Endothelial cell of umbilical vein (primary cell): ENCODE measurements at regions not wholly inside any gene's neighbourhood (a gene's known extent, or its start where the extent isn't known, plus 50 kb on each side); places are given as distances from the start of the nearest gene placed in this dataset.

Source experiments
- BruUV-seq: library from RNA; stranded (reverse); fragments of 400-500 nt; replicated peaks from 2 replicates; lab custom pipeline; 2021; lab: Mats Ljungman, UMichigan
- CTCF ChIA-PET: fragments of 300-600, 350-600 bp; sonication (Branson Sonifier 250); formaldehyde crosslinking; loops from one replicate; lab custom pipeline; 2021; ENCODE audit warnings: antibody characterized with exemption, inconsistent platforms; lab: Charles Lee
- POLR2A ChIA-PET: fragments of 300-600, 350-600 bp; sonication (Branson Sonifier 250); formaldehyde crosslinking; loops from one replicate; lab custom pipeline; 2021; ENCODE audit warnings: antibody characterized with exemption, inconsistent platforms; lab: Charles Lee
- DNase-seq: peaks from one replicate; pipeline ENCODE4 v3.0.0-alpha.2; 2011; ENCODE audit warnings: low read depth, low spot score
- FAIRE-seq: peaks from 2 replicates; lab custom pipeline; 2011; peaks lifted over from hg19 to GRCh38; lab: Jason Lieb, UNC
- H2AFZ ChIP-seq: 2 replicates; pipeline ENCODE4 v1.6.0; 2012; ENCODE audit warnings: low read depth, low read length, control low read depth, inconsistent platforms
- H3K27ac ChIP-seq: 2 replicates; pipeline ENCODE4 v1.5.1; 2011; ENCODE audit warnings: low read depth, mild to moderate bottlenecking, control low read depth, low read length, moderate library complexity; ENCODE audit not compliant: insufficient read depth
- H3K27me3 ChIP-seq, 2 experiments: 2 replicates each; pipeline versions ENCODE4 v1.6.0 to v1.6.1; 2011; ENCODE audit warnings: low read length in 2 of 2, mixed read lengths in 1 of 2; ENCODE audit not compliant: control insufficient read depth in 2 of 2, insufficient read depth in 2 of 2
- H3K36me3 ChIP-seq, 2 experiments: 2 replicates in 1 of 2; 3 replicates in 1 of 2; pipeline ENCODE4 v1.5.1; 2011; ENCODE audit warnings: low read length in 2 of 2, mild to moderate bottlenecking in 1 of 2, moderate library complexity in 1 of 2; ENCODE audit not compliant: control insufficient read depth in 2 of 2, insufficient read depth in 2 of 2; ENCODE audit errors: extremely low read depth in 1 of 2
- H3K4me1 ChIP-seq: 3 replicates; pipeline ENCODE4 v1.5.1; 2011; ENCODE audit warnings: mild to moderate bottlenecking, low read length; ENCODE audit not compliant: control insufficient read depth, insufficient read depth; ENCODE audit errors: extremely low read depth
- H3K4me2 ChIP-seq: 2 replicates; pipeline ENCODE4 v1.6.1; 2011; ENCODE audit warnings: low read length, control low read depth, mixed read lengths; ENCODE audit not compliant: insufficient read depth
- H3K4me3 ChIP-seq, 3 experiments: fragments of 200-600 bp in 1 of 3; sonication (generic), shearing (Covaris generic) in 1 of 3; replicated peaks in 1 of 3; 2 replicates each; pipeline ENCODE4 v1.5.1; 2011 to 2016; ENCODE audit warnings: control low read depth in 3 of 3, low read length in 3 of 3, mild to moderate bottlenecking in 2 of 3, inconsistent platforms in 1 of 3, low read depth in 1 of 3, moderate library complexity in 1 of 3; ENCODE audit not compliant: insufficient read depth in 1 of 3
- H3K79me2 ChIP-seq: 2 replicates; pipeline ENCODE4 v1.6.0; 2012; ENCODE audit warnings: low read length, inconsistent platforms; ENCODE audit not compliant: control insufficient read depth, insufficient read depth
- H3K9ac ChIP-seq: replicated peaks from 2 replicates; pipeline ENCODE3; 2011; ENCODE audit warnings: low read length, control low read depth; ENCODE audit not compliant: insufficient read depth; ENCODE audit errors: extremely low read depth
- H3K9me1 ChIP-seq: replicated peaks from 3 replicates; pipeline ENCODE4 v1.6.0; 2011; ENCODE audit warnings: mild to moderate bottlenecking, low read length; ENCODE audit not compliant: control insufficient read depth, insufficient read depth; ENCODE audit errors: extremely low read depth
- H3K9me3 ChIP-seq: replicated peaks from 2 replicates; pipeline ENCODE4 v1.5.1; 2012; ENCODE audit warnings: low read length, inconsistent platforms; ENCODE audit not compliant: control insufficient read depth, insufficient read depth
- H4K20me1 ChIP-seq: replicated peaks from 2 replicates; pipeline ENCODE3; 2011; ENCODE audit warnings: mild to moderate bottlenecking, low read length; ENCODE audit not compliant: control insufficient read depth, insufficient read depth; ENCODE audit errors: extremely low read depth
- EZH2 ChIP-seq: IDR thresholded peaks from 2 replicates; pipeline ENCODE4 v1.6.1; 2012; ENCODE audit warnings: borderline replicate concordance, low read depth, mild to moderate bottlenecking, moderate library complexity, low read length, inconsistent platforms; ENCODE audit not compliant: severe bottlenecking
- FOS ChIP-seq: IDR thresholded peaks from 2 replicates; pipeline ENCODE4 v1.6.1; 2011; ENCODE audit warnings: mild to moderate bottlenecking, low read length, moderate library complexity, borderline replicate concordance; ENCODE audit not compliant: insufficient read depth
- GATA2 ChIP-seq: IDR thresholded peaks from 2 replicates; pipeline ENCODE4 v1.7.0; 2011; ENCODE audit warnings: low read depth, mild to moderate bottlenecking, moderate library complexity, mixed read lengths, low read length; ENCODE audit not compliant: insufficient read length, insufficient read depth
- JUN ChIP-seq: IDR thresholded peaks from 2 replicates; pipeline ENCODE4 v1.6.1; 2011; ENCODE audit warnings: borderline replicate concordance, low read depth; ENCODE audit not compliant: insufficient read length, insufficient read depth
- MYC ChIP-seq: IDR thresholded peaks from one replicate; pipeline ENCODE4 v1.6.1; 2011; ENCODE audit warnings: mild to moderate bottlenecking, low read depth, low read length
- POLR2A ChIP-seq: IDR thresholded peaks from 2 replicates; pipeline ENCODE4 v1.6.1; 2012; ENCODE audit warnings: low read depth, mild to moderate bottlenecking, control low read depth, low read length
- POLR2AphosphoS5 ChIP-seq: IDR thresholded peaks from 2 replicates; pipeline ENCODE4 v1.6.1; 2012; ENCODE audit warnings: low read depth, mild to moderate bottlenecking, control low read depth, low read length, moderate library complexity; ENCODE audit not compliant: insufficient read depth
- dilution Hi-C: fragments of 300-500 bp; cut with MboI; formaldehyde crosslinking; loops from one replicate; pipeline ENCODE4 v1.15.0; 2019; ENCODE audit warnings: low sequenced_read_pairs; ENCODE audit not compliant: extremely low pct_ligation_motif_present
- intact Hi-C: fragments of 100-400 bp; cut with micrococcal nuclease; formaldehyde crosslinking; loops from one replicate; pipeline ENCODE4 v1.10.0; 2022
- TF ChIP-seq, protein P1 (sequence below), 2 donors: IDR thresholded peaks; 1 replicate in 1 of 2; 2 replicates in 1 of 2; pipeline ENCODE4 v1.5.1; 2011; ENCODE audit warnings: low read length in 2 of 2, mild to moderate bottlenecking in 2 of 2, moderate library complexity in 2 of 2, control low read depth in 1 of 2, inconsistent platforms in 1 of 2, low read depth in 1 of 2; ENCODE audit not compliant: insufficient read depth in 1 of 2; ENCODE audit errors: extremely low read depth in 1 of 2
- TF ChIP-seq, protein P2 (sequence below): IDR thresholded peaks from 2 replicates; pipeline ENCODE4 v1.6.1; 2011; ENCODE audit not compliant: insufficient read depth, insufficient read length

DNA sequence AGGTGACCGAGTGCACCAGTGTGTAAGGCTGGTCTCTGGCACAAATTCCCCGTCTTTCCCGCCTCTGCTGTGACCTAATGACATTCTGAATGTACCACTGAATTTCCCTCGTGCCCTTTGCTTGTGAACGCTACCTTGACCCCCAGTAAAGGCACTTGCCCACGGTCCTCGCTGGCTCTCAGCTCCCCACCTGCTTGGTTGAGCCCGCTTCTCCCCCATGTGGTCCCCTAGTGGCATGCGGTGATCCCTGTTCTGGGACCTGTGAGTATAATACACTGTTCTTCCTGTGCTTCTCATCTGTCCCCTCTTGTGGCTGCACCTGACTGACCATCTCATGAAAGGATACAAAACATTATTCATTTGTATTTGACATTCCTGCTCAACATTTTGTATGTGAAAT lies 495.7 kb downstream of the INHBA start:
- BruUV-seq = no TSS peak
- H3K27me3 ChIP-seq = no peaks in the 10 kb centered on the region
- DNase-seq (no peak), FAIRE-seq (no peak)
- TF ChIP-seq MYC = no peak
- no peak for TF ChIP-seq GATA2
- no peak for TF ChIP-seq JUN
- no peak for TF ChIP-seq POLR2A
- no peak for TF ChIP-seq POLR2AphosphoS5
- TF ChIP-seq FOS = no peak
- TF ChIP-seq, protein P1, sequence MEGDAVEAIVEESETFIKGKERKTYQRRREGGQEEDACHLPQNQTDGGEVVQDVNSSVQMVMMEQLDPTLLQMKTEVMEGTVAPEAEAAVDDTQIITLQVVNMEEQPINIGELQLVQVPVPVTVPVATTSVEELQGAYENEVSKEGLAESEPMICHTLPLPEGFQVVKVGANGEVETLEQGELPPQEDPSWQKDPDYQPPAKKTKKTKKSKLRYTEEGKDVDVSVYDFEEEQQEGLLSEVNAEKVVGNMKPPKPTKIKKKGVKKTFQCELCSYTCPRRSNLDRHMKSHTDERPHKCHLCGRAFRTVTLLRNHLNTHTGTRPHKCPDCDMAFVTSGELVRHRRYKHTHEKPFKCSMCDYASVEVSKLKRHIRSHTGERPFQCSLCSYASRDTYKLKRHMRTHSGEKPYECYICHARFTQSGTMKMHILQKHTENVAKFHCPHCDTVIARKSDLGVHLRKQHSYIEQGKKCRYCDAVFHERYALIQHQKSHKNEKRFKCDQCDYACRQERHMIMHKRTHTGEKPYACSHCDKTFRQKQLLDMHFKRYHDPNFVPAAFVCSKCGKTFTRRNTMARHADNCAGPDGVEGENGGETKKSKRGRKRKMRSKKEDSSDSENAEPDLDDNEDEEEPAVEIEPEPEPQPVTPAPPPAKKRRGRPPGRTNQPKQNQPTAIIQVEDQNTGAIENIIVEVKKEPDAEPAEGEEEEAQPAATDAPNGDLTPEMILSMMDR (IDR thresholded peaks at IDR 0.05; ENCODE audit: extremely low read depth in 1 of 2, insufficient read depth in 1 of 2, low read depth in 1 of 2, low read length in 2 of 2) = no peak
- TF ChIP-seq EZH2 = no peak
- TF ChIP-seq, protein P2, sequence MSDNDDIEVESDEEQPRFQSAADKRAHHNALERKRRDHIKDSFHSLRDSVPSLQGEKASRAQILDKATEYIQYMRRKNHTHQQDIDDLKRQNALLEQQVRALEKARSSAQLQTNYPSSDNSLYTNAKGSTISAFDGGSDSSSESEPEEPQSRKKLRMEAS = no peak
- H3K36me3 ChIP-seq = no peaks in the 10 kb centered on the region
- CTCF ChIA-PET = no interaction called here
- no peaks in the 10 kb centered on the region for H3K9me1 ChIP-seq
- no peaks in the 10 kb centered on the region for H4K20me1 ChIP-seq
- intact Hi-C loops = no loop called here
- H3K9ac ChIP-seq = no peak overlapping the region
- dilution Hi-C loops = no loop called here
- H2AFZ ChIP-seq = no peak overlapping the region
- POLR2A ChIA-PET = no interaction called here
- H3K4me1 ChIP-seq = no peaks in the 10 kb centered on the region
- no peak overlapping the region for H3K4me3 ChIP-seq
- H3K79me2 ChIP-seq = no peaks in the 10 kb centered on the region
- no peak overlapping the region for H3K4me2 ChIP-seq
- H3K27ac ChIP-seq = no peak overlapping the region
- H3K9me3 ChIP-seq = no peaks in the 10 kb centered on the region
